Brain pericyte (primary cell): ENCODE measurements at regions not wholly inside any gene's neighbourhood (a gene's known extent, or its start where the extent isn't known, plus 50 kb on each side); places are given as distances from the start of the nearest gene placed in this dataset.
"Not testable (repeated sequence)": the region's sequence is repeated elsewhere in the genome, so short reads cannot be mapped to it uniquely, and the experiment has no call there.

Source experiments
- DNase-seq: peaks from one replicate; pipeline ENCODE4 v3.0.0-alpha.2; 2012; ENCODE audit warnings: low read depth, low spot score

- not testable (repeated sequence) for DNase-seq
Observed at GRCh38 chr15:31669158-31669908, 342.7 kb downstream of the KLF13 start.

- not testable (repeated sequence) for DNase-seq
Observed at GRCh38 chr15:31673263-31673662, 346.6 kb downstream of the KLF13 start.

- DNase-seq = not testable (repeated sequence)
Observed at GRCh38 chr15:31681529-31682259, 348.6 kb upstream of the CHRNA7 start.

- not testable (repeated sequence) for DNase-seq
Observed at GRCh38 chr15:31687088-31687487, 343.2 kb upstream of the CHRNA7 start.

GRCh38 chr15:31696509-31696908 is 333.8 kb upstream of the CHRNA7 start:
- not testable (repeated sequence) for DNase-seq

GRCh38 chr15:31705076-31705678 is 325.1 kb upstream of the CHRNA7 start:
- DNase-seq = not testable (repeated sequence)

- DNase-seq = not testable (repeated sequence)
Observed at GRCh38 chr15:31707944-31708702, 322.2 kb upstream of the CHRNA7 start.

GRCh38 chr15:31708703-31709327 is 321.5 kb upstream of the CHRNA7 start:
- not testable (repeated sequence) for DNase-seq

GRCh38 chr15:31709479-31709878 is 320.8 kb upstream of the CHRNA7 start:
- DNase-seq = not testable (repeated sequence)

- DNase-seq = not testable (repeated sequence)
Observed at GRCh38 chr15:31710806-31711205, 319.5 kb upstream of the CHRNA7 start.

- not testable (repeated sequence) for DNase-seq
Observed at GRCh38 chr15:31715208-31715607, 315.1 kb upstream of the CHRNA7 start.

GRCh38 chr15:31718625-31719024 is 311.7 kb upstream of the CHRNA7 start:
- DNase-seq = not testable (repeated sequence)

- DNase-seq = not testable (repeated sequence)
Observed at GRCh38 chr15:31719396-31720022, 310.8 kb upstream of the CHRNA7 start.

- not testable (repeated sequence) for DNase-seq
Observed at GRCh38 chr15:31723019-31723418, 307.3 kb upstream of the CHRNA7 start.

GRCh38 chr15:31724903-31725302 is 305.4 kb upstream of the CHRNA7 start:
- DNase-seq = not testable (repeated sequence)

GRCh38 chr15:31725619-31726018 is 304.7 kb upstream of the CHRNA7 start:
- DNase-seq = not testable (repeated sequence)

GRCh38 chr15:31727612-31728011 is 302.7 kb upstream of the CHRNA7 start:
- no peak for DNase-seq

GRCh38 chr15:31732726-31733125 is 297.6 kb upstream of the CHRNA7 start:
- DNase-seq = no peak

GRCh38 chr15:31733424-31733823 is 296.9 kb upstream of the CHRNA7 start:
- no peak for DNase-seq

- DNase-seq = no peak
Observed at GRCh38 chr15:31740203-31740602, 290.1 kb upstream of the CHRNA7 start.

GRCh38 chr15:31745841-31746240 is 284.5 kb upstream of the CHRNA7 start:
- no peak for DNase-seq
